MM.1S (cell line): ENCODE measurements at regions not wholly inside any gene's neighbourhood (a gene's known extent, or its start where the extent isn't known, plus 50 kb on each side); places are given as distances from the start of the nearest gene placed in this dataset.

ENCODE experiments used
- DNase-seq: peaks from one replicate; pipeline ENCODE4 v3.0.0-alpha.2; 2015
- H2AFZ ChIP-seq: fragments of 300-600 bp; sonication (generic); 2 replicates; pipeline ENCODE4 v1.6.0; 2016; ENCODE audit warnings: antibody characterized with exemption, low read length
- H3F3A ChIP-seq: fragments of 300-600 bp; sonication (generic); 2 replicates; pipeline ENCODE4 v1.6.1; 2016; ENCODE audit warnings: mild to moderate bottlenecking, antibody characterized with exemption, low read length, moderate library complexity, mixed read lengths; ENCODE audit not compliant: insufficient read depth
- H3K27ac ChIP-seq: fragments of 300-600 bp; sonication (generic); 2 replicates; pipeline ENCODE4 v1.5.1; 2016; ENCODE audit warnings: mild to moderate bottlenecking, low read length
- H3K27me3 ChIP-seq: fragments of 300-600 bp; sonication (generic); replicated peaks from 2 replicates; pipeline ENCODE4 v1.6.0; 2016; ENCODE audit warnings: low read length; ENCODE audit not compliant: insufficient read depth
- H3K36me3 ChIP-seq: fragments of 300-600 bp; sonication (generic); replicated peaks from 2 replicates; pipeline ENCODE4 v1.6.1; 2016; ENCODE audit warnings: mild to moderate bottlenecking, low read length, mixed read lengths; ENCODE audit not compliant: insufficient read depth
- H3K4me1 ChIP-seq: fragments of 300-600 bp; sonication (generic); 2 replicates; pipeline ENCODE4 v1.6.1; 2016; ENCODE audit warnings: low read length, mixed read lengths
- H3K4me2 ChIP-seq: fragments of 300-600 bp; sonication (generic); 2 replicates; pipeline ENCODE4 v1.6.0; 2016; ENCODE audit warnings: low read depth, low read length
- H3K4me3 ChIP-seq: fragments of 300-600 bp; sonication (generic); 2 replicates; pipeline ENCODE4 v1.5.1; 2016; ENCODE audit warnings: low read length, mixed read lengths
- H3K79me2 ChIP-seq: fragments of 300-600 bp; sonication (generic); 2 replicates; pipeline ENCODE4 v1.6.1; 2016; ENCODE audit warnings: mixed run types, low read length, mixed read lengths
- H3K9ac ChIP-seq: fragments of 300-600 bp; sonication (generic); 2 replicates; pipeline ENCODE4 v1.6.1; 2016; ENCODE audit warnings: low read length, mixed read lengths
- H3K9me2 ChIP-seq: fragments of 300-600 bp; sonication (generic); replicated peaks from 2 replicates; pipeline ENCODE4 v1.6.1; 2016; ENCODE audit warnings: mild to moderate bottlenecking, low read length, mixed read lengths; ENCODE audit not compliant: insufficient read depth
- H3K9me3 ChIP-seq: fragments of 300-600 bp; sonication (generic); replicated peaks from 2 replicates; pipeline ENCODE4 v1.6.1; 2016; ENCODE audit warnings: mild to moderate bottlenecking, low read length, mixed read lengths; ENCODE audit not compliant: insufficient read depth
- H4K20me1 ChIP-seq: fragments of 300-600 bp; sonication (generic); 2 replicates; pipeline ENCODE4 v1.6.1; 2016; ENCODE audit warnings: mild to moderate bottlenecking, low read length, moderate library complexity, mixed read lengths; ENCODE audit not compliant: insufficient read depth
- EZH2 ChIP-seq: fragments of 300-600 bp; sonication (generic); optimal IDR thresholded peaks from 2 replicates; pipeline ENCODE3; 2017; ENCODE audit warnings: low read depth, mild to moderate bottlenecking, antibody characterized with exemption, low read length, mixed read lengths
- EZH2phosphoT487 ChIP-seq: fragments of 300-600 bp; sonication (generic); IDR thresholded peaks from 2 replicates; pipeline ENCODE4 v1.6.1; 2018; ENCODE audit warnings: antibody characterized with exemption, low read length
- TF ChIP-seq, protein P1 (sequence below): fragments of 300-600 bp; sonication (generic); IDR thresholded peaks from 2 replicates; pipeline ENCODE4 v1.5.1; 2016; ENCODE audit warnings: antibody characterized with exemption, low read length, mixed read lengths

DNA sequence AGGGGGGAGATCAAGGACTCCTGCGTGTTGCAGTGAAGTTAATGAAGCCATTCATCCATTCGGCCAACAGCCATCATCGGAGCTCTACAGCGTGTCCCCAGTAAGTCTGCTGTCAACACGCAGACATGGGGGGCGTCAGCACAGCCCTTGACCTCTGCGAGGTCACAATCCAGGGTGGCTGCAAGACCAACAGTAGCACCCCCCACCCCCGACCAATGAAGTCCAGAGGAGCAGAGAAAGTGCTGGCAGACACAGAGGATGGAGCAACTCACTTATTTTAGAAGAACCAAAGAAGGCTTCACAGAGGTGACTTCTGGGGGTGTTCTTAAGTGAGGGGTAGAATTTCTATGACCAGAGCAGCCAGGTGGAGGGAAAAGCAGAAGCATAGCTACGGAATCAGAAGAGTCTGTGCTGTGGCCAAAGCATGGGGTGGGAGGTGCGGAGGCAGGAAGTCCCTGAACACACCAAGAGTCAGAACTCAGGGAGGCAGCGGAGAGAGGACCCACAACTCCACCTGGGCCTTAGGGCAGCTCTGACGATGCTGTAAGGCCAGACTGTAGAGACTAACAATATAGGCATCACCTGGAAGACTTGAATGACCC lies 185.4 kb downstream of the FOXO1 start:
- no peaks in the 10 kb centered on the region for H3K9me2 ChIP-seq
- TF ChIP-seq, protein P1, sequence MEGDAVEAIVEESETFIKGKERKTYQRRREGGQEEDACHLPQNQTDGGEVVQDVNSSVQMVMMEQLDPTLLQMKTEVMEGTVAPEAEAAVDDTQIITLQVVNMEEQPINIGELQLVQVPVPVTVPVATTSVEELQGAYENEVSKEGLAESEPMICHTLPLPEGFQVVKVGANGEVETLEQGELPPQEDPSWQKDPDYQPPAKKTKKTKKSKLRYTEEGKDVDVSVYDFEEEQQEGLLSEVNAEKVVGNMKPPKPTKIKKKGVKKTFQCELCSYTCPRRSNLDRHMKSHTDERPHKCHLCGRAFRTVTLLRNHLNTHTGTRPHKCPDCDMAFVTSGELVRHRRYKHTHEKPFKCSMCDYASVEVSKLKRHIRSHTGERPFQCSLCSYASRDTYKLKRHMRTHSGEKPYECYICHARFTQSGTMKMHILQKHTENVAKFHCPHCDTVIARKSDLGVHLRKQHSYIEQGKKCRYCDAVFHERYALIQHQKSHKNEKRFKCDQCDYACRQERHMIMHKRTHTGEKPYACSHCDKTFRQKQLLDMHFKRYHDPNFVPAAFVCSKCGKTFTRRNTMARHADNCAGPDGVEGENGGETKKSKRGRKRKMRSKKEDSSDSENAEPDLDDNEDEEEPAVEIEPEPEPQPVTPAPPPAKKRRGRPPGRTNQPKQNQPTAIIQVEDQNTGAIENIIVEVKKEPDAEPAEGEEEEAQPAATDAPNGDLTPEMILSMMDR: no peak
- TF ChIP-seq EZH2phosphoT487 (no peak), EZH2 (no peak)
- H3K27me3 ChIP-seq: no peaks in the 10 kb centered on the region
- no peaks in the 10 kb centered on the region for H3K4me1 ChIP-seq
- DNase-seq: no peak
- no peak overlapping the region for H3K9ac ChIP-seq
- no peak overlapping the region for H3K27ac ChIP-seq
- H2AFZ ChIP-seq: no peak overlapping the region
- no peaks in the 10 kb centered on the region for H3K36me3 ChIP-seq
- H4K20me1 ChIP-seq: no peaks in the 10 kb centered on the region
- H3K79me2 ChIP-seq: no peaks in the 10 kb centered on the region
- H3K4me3 ChIP-seq: no peak overlapping the region
- H3F3A ChIP-seq: no peaks in the 10 kb centered on the region
- H3K9me3 ChIP-seq: no peaks in the 10 kb centered on the region
- no peak overlapping the region for H3K4me2 ChIP-seq

DNA sequence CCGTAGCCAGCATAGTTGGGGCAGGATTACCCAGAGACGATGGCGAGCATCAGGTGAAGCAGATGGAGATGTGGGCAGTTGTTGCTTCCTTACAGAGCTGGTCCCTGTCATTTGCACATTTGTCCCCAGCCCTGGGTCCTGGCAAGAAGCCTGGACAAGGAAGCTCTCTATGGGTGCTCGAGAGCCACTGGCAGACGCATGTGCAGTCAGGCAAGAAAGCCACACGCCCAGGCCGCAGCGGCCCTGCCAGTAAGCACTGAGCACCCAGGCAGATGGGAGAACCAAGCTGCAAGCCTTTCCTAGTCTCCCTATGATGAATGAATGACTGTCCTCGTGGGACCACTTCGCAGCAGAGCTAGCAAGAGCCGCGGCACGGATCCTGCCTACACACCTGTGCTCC lies 182.8 kb downstream of the FOXO1 start:
- H3K4me2 ChIP-seq: no peak overlapping the region
- H3K4me3 ChIP-seq: no peak overlapping the region
- H3K79me2 ChIP-seq: no peaks in the 10 kb centered on the region
- H2AFZ ChIP-seq: no peak overlapping the region
- H3K27me3 ChIP-seq: no peaks in the 10 kb centered on the region
- DNase-seq: no peak
- TF ChIP-seq, protein P1: no peak
- TF ChIP-seq EZH2 (no peak), EZH2phosphoT487 (no peak)
- no peaks in the 10 kb centered on the region for H3K9me3 ChIP-seq
- H3F3A ChIP-seq: no peaks in the 10 kb centered on the region
- H3K9ac ChIP-seq: no peak overlapping the region
- no peaks in the 10 kb centered on the region for H3K4me1 ChIP-seq
- H3K36me3 ChIP-seq: no peaks in the 10 kb centered on the region
- H3K27ac ChIP-seq: no peak overlapping the region
- H3K9me2 ChIP-seq: no peaks in the 10 kb centered on the region
- H4K20me1 ChIP-seq: no peaks in the 10 kb centered on the region

DNA sequence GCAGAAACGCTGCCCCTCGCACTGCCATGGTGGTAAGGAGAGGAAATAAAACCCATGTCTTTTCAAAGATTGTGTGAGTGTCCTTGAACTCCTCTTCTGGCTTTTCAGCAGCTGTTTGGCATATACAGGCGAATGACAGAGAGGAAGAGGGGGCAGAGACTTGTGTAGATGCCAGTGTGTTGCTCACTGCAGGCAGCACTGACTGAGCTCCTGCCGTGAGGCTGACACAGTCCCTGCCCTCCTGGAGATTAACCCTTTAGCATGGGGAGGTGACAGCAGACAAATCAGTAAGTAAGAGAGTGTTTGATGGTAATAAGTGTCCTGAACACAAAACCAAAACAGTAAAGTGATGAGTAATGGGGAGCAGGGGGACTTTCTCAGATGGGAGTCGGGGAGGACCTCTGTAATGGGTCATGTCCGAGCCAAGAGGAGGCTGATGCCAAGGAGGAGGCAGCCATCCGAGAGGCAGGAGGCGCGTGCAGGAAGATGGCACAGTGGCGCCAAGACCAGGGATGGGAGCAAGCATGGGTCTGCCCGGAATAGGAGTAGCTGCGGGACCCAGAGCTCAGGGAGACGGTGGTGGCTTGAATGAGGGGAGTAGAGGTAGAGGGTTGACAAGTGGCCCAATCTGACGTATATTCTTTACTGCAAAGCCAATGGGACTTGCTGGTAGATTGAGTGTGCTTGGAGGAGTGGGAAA lies 182.2 kb downstream of the FOXO1 start:
- TF ChIP-seq EZH2phosphoT487: no peak
- TF ChIP-seq, protein P1: no peak
- no peak for TF ChIP-seq EZH2
- Histone ChIP-seq H3K4me2 (no peak overlapping the region), H2AFZ (no peak overlapping the region)

More for the DNA sequence above, 182.2 kb downstream of the FOXO1 start:
- Histone ChIP-seq H3K9me3 (no peaks in the 10 kb centered on the region), H3K9me2 (no peaks in the 10 kb centered on the region), H3K27ac (no peak overlapping the region), H3K79me2 (no peaks in the 10 kb centered on the region), H3K4me3 (no peak overlapping the region), H3K27me3 (no peaks in the 10 kb centered on the region), H4K20me1 (no peaks in the 10 kb centered on the region), H3K4me1 (no peaks in the 10 kb centered on the region), H3K9ac (no peak overlapping the region), H3F3A (no peaks in the 10 kb centered on the region), H3K36me3 (no peaks in the 10 kb centered on the region)
- no peak for DNase-seq
